Thoracic aorta (tissue), 2 donors: ENCODE measurements at regions not wholly inside any gene's neighbourhood (a gene's known extent, or its start where the extent isn't known, plus 50 kb on each side); places are given as distances from the start of the nearest gene placed in this dataset.

Source experiments
- ATAC-seq: fragments of 150-250 bp; one replicate; pipeline ENCODE4 v1.8.0; 2017; ENCODE audit warnings: low read depth; ENCODE audit not compliant: insufficient number of reproducible peaks, low FRiP score
- DNase-seq: peaks from one replicate; pipeline ENCODE4 v3.0.0-alpha.2; 2020; ENCODE audit warnings: low spot score
- H3K27ac ChIP-seq, 2 donors: fragments of 200-600 bp; sonication (generic); 1 replicate in 1 of 2; 2 replicates in 1 of 2; pipeline ENCODE4 v1.5.1; 2016; ENCODE audit warnings: mild to moderate bottlenecking in 2 of 2, moderate library complexity in 2 of 2
- H3K27me3 ChIP-seq: fragments of 200-600 bp; sonication (generic); replicated peaks from 2 replicates; pipeline ENCODE4 v1.6.0; 2016; ENCODE audit warnings: mild to moderate bottlenecking; ENCODE audit not compliant: insufficient read depth
- H3K36me3 ChIP-seq: fragments of 200-600 bp; sonication (generic); one replicate; pipeline ENCODE4 v1.5.1; 2016
- H3K4me1 ChIP-seq, 2 donors: fragments of 200-600 bp; sonication (generic); 1 replicate in 1 of 2; 2 replicates in 1 of 2; pipeline versions ENCODE4 v1.5.1 to v1.6.0; 2016; ENCODE audit warnings: low read depth in 2 of 2, mild to moderate bottlenecking in 1 of 2; ENCODE audit not compliant: control insufficient read depth in 1 of 2
- H3K4me3 ChIP-seq: fragments of 200-600 bp; sonication (generic); 2 replicates; pipeline ENCODE4 v1.5.1; 2016; ENCODE audit warnings: mild to moderate bottlenecking
- H3K9me3 ChIP-seq: fragments of 200-600 bp; sonication (generic); 2 replicates; pipeline ENCODE4 v1.5.1; 2016
- TF ChIP-seq, protein P1 (sequence below): fragments of 200-600 bp; sonication (generic); IDR thresholded peaks from one replicate; pipeline ENCODE4 v1.5.1; 2019; ENCODE audit warnings: antibody characterized with exemption

DNA sequence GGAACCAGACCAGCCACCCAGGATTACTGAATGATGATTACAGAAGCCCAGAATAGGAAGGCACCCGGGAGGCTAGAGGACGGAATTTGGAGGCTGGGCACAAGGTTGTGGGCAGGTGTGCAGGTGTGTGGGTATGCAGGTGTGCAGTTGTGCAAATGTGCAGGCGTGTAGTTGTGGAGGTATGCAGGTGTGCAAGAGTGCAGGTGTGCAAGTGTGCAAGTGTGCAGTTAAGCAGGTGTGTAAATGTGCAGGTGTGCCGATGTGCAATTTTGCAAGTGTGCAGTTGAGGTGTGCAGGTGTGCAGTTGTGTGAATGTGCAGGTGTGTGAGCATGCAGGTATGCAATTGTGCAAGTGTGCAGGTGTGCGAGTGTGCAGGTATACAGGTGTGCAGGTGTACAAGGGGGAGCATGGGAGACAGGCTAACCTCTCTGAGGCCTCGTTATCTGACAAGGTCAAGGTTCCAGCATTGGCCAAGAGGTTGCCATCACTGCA, 131.8 kb downstream of the KCTD15 start:
- Histone ChIP-seq H3K27ac (no peak overlapping the region), H3K4me1 (no peaks in the 10 kb centered on the region), H3K27me3 (no peaks in the 10 kb centered on the region), H3K36me3 (no peaks in the 10 kb centered on the region), H3K4me3 (no peak overlapping the region), H3K9me3 (peaks cover under 1% of the 10 kb centered on the region)
- DNase-seq (no peak), ATAC-seq (no peak)
- TF ChIP-seq, protein P1, sequence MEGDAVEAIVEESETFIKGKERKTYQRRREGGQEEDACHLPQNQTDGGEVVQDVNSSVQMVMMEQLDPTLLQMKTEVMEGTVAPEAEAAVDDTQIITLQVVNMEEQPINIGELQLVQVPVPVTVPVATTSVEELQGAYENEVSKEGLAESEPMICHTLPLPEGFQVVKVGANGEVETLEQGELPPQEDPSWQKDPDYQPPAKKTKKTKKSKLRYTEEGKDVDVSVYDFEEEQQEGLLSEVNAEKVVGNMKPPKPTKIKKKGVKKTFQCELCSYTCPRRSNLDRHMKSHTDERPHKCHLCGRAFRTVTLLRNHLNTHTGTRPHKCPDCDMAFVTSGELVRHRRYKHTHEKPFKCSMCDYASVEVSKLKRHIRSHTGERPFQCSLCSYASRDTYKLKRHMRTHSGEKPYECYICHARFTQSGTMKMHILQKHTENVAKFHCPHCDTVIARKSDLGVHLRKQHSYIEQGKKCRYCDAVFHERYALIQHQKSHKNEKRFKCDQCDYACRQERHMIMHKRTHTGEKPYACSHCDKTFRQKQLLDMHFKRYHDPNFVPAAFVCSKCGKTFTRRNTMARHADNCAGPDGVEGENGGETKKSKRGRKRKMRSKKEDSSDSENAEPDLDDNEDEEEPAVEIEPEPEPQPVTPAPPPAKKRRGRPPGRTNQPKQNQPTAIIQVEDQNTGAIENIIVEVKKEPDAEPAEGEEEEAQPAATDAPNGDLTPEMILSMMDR, result no peak

DNA sequence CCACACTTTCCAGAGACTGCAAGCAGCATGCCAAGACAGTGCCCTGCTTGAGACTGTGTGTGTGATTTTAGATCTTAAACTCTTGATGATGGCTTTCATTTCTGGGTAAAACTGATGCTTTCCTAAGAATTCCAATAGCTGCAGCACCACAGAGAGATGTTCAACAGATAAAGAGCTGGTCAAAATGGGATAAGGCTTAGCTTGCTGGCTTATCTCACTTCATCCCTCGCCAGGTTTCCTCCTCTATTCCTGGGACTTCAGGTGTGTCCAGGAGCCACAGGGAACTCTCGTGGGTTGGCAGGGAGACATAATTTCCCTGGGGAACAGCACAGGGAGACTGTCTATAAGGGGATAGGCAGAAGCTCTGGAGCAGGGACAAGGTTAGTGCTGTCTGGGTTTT, 137.3 kb downstream of the KCTD15 start:
- Histone ChIP-seq H3K27ac (no peak overlapping the region), H3K4me1 (no peaks in the 10 kb centered on the region), H3K9me3 (peaks cover 10% of the 10 kb centered on the region), H3K36me3 (no peaks in the 10 kb centered on the region), H3K27me3 (no peaks in the 10 kb centered on the region), H3K4me3 (no peak overlapping the region)
- ATAC-seq, result no peak
- no peak for DNase-seq
- TF ChIP-seq, protein P1, result no peak

DNA sequence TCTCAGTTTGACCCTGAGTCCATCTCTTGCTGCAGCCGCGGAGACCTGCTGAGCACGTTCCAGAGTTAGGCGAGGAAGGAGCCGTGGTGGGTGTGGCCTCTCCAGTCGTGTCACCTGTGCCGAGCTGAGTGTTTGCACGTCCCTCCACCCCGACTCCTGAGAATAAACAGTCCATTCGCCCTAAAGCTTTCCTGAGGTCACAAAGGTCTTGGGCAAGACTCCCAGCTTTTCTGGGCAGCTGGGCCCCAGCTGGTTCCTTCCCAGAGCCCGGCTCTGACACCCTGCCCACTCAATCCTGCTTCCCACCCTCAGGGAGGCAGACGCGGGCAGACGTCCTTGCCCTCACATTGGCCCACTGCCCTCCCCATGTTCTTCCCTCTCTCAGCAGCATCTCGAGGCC, 142.2 kb downstream of the KCTD15 start:
- DNase-seq, result no peak
- TF ChIP-seq, protein P1, result no peak
- no peaks in the 10 kb centered on the region for H3K4me1 ChIP-seq
- peaks cover 7% of the 10 kb centered on the region for H3K9me3 ChIP-seq
- H3K27ac ChIP-seq, result no peak overlapping the region
- no peak overlapping the region for H3K4me3 ChIP-seq
- ATAC-seq, result no peak
- H3K36me3 ChIP-seq, result no peaks in the 10 kb centered on the region
- no peaks in the 10 kb centered on the region for H3K27me3 ChIP-seq

GRCh38 chr19:33941133-33941532, 144.5 kb downstream of the KCTD15 start:
- ATAC-seq (no peak), DNase-seq (no peak)
- TF ChIP-seq, protein P1, result no peak
- Histone ChIP-seq H3K4me3 (no peak overlapping the region), H3K36me3 (no peaks in the 10 kb centered on the region), H3K27ac (no peak overlapping the region), H3K4me1 (no peaks in the 10 kb centered on the region), H3K9me3 (no peaks in the 10 kb centered on the region), H3K27me3 (no peaks in the 10 kb centered on the region)

- Histone ChIP-seq H3K4me3 (no peak overlapping the region), H3K27ac (no peak overlapping the region), H3K36me3 (no peaks in the 10 kb centered on the region), H3K4me1 (no peaks in the 10 kb centered on the region), H3K9me3 (no peaks in the 10 kb centered on the region), H3K27me3 (no peaks in the 10 kb centered on the region)
- ATAC-seq (no peak), DNase-seq (no peak)
- TF ChIP-seq, protein P1, result no peak
Observed at GRCh38 chr19:33946535-33947264, 150.0 kb downstream of the KCTD15 start.
